Mesothelial cell of epicardium (in vitro differentiated cells): ENCODE measurements at regions not wholly inside any gene's neighbourhood (a gene's known extent, or its start where the extent isn't known, plus 50 kb on each side); places are given as distances from the start of the nearest gene placed in this dataset.

Source experiments
- DNase-seq, 2 experiments: peaks; one replicate each; pipeline ENCODE4 v3.0.0; 2021; ENCODE audit warnings: low spot score in 2 of 2; ENCODE audit not compliant: unreplicated experiment in 2 of 2
- H3K27ac Mint-ChIP-seq: 2 replicates; pipeline ENCODE4 v1.8.0; 2021; ENCODE audit warnings: mixed read lengths
- H3K27me3 Mint-ChIP-seq: 2 replicates; pipeline ENCODE4 v1.8.0; 2021; ENCODE audit warnings: low read depth, mixed read lengths
- H3K36me3 Mint-ChIP-seq: 2 replicates; pipeline ENCODE4 v1.8.0; 2021; ENCODE audit warnings: mixed read lengths
- H3K4me1 Mint-ChIP-seq: 2 replicates; pipeline ENCODE4 v1.8.0; 2021; ENCODE audit warnings: mixed read lengths
- H3K4me3 Mint-ChIP-seq: 2 replicates; pipeline ENCODE4 v1.8.0; 2021; ENCODE audit warnings: mild to moderate bottlenecking, moderate library complexity, mixed read lengths
- H3K9me3 Mint-ChIP-seq: 2 replicates; pipeline ENCODE4 v1.8.0; 2021; ENCODE audit warnings: mixed read lengths
- CTCF ChIP-seq: fragments of 200-600 bp; sonication (generic); IDR thresholded peaks from one replicate; pipeline ENCODE4 v1.5.0; 2021; ENCODE audit warnings: antibody characterized with exemption; ENCODE audit not compliant: unreplicated experiment

- no peak for TF ChIP-seq CTCF
- Mint-ChIP-seq H3K9me3 (no peaks in the 10 kb centered on the region), H3K27ac (no peak overlapping the region), H3K4me3 (no peak overlapping the region), H3K4me1 (no peaks in the 10 kb centered on the region), H3K36me3 (no peaks in the 10 kb centered on the region), H3K27me3 (peaks cover 61% of the 10 kb centered on the region)
- DNase-seq: no peak
These were observed 209.9 kb downstream of the TEX29 start for GRCh38 chr13:111530137-111530870.

GRCh38 chr13:111531505-111531904 is 211.1 kb downstream of the TEX29 start:
- peaks cover 73% of the 10 kb centered on the region for H3K27me3 Mint-ChIP-seq
- no peaks in the 10 kb centered on the region for H3K9me3 Mint-ChIP-seq
- no peak overlapping the region for H3K27ac Mint-ChIP-seq
- no peak overlapping the region for H3K4me3 Mint-ChIP-seq
- no peaks in the 10 kb centered on the region for H3K4me1 Mint-ChIP-seq
- DNase-seq: no peak
- no peaks in the 10 kb centered on the region for H3K36me3 Mint-ChIP-seq
- no peak for TF ChIP-seq CTCF

GRCh38 chr13:111532111-111532510 is 211.7 kb downstream of the TEX29 start:
- Mint-ChIP-seq H3K36me3 (no peaks in the 10 kb centered on the region), H3K27ac (no peak overlapping the region), H3K4me3 (no peak overlapping the region), H3K9me3 (no peaks in the 10 kb centered on the region), H3K27me3 (peaks cover 79% of the 10 kb centered on the region), H3K4me1 (no peaks in the 10 kb centered on the region)
- TF ChIP-seq CTCF: no peak
- DNase-seq: no peak

- Mint-ChIP-seq H3K36me3 (no peaks in the 10 kb centered on the region), H3K9me3 (no peaks in the 10 kb centered on the region), H3K27ac (no peak overlapping the region), H3K27me3 (peaks cover 98% of the 10 kb centered on the region), H3K4me3 (no peak overlapping the region), H3K4me1 (no peaks in the 10 kb centered on the region)
- no peak for TF ChIP-seq CTCF
- no peak for DNase-seq
These were observed 213.7 kb downstream of the TEX29 start for GRCh38 chr13:111533900-111534683.

GRCh38 chr13:111534751-111535522 is 214.5 kb downstream of the TEX29 start:
- Mint-ChIP-seq H3K4me3 (no peak overlapping the region), H3K4me1 (no peaks in the 10 kb centered on the region), H3K27ac (no peak overlapping the region), H3K27me3 (peaks cover 97% of the 10 kb centered on the region), H3K9me3 (no peaks in the 10 kb centered on the region), H3K36me3 (no peaks in the 10 kb centered on the region)
- no peak for DNase-seq
- no peak for TF ChIP-seq CTCF
